Glomerular visceral epithelial cell (primary cell): ENCODE measurements at regions not wholly inside any gene's neighbourhood (a gene's known extent, or its start where the extent isn't known, plus 50 kb on each side); places are given as distances from the start of the nearest gene placed in this dataset.

ENCODE experiments used
- DNase-seq: peaks from one replicate; pipeline ENCODE4 v3.0.0-alpha.2; 2016; ENCODE audit errors: extremely low spot score

DNA sequence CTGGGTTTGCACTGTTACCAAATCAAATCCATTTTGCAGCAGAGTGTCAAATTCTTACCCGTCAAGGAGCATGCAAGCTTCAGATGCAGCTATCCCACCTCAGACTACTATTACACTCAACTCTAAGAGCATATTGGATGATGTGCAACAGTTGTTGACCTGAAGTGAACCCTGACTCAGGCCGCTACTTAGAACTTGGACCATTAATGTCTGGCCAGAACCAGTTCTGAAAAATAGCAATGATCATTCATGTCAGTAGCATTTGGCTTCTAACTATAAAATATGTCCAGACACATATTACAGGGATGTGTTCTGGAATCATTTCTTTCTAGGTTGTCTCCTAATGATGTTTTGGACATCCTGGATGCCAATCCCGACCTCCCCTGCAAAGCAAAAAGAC, 135.5 kb upstream of the PKDCC start:
- DNase-seq = no peak

DNA sequence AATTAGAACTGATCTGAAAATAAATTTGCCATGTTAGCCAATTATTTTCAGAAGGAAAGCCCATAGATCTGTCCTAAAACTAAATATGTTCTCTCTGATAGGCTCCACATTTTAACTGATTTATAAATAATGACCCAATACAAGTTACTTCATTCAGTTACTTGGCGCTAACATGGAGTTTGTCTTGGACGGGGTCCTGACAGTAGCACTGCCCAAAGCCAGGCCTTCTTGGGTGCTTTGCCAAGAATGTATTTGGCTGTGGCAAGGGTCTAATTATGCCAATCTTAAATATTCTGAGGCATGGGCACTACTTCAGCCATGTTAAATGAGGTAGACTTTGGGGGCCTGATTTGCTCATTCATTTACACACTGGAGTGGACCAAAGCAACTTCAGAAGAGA, 135.0 kb upstream of the PKDCC start:
- DNase-seq = no peak

DNA sequence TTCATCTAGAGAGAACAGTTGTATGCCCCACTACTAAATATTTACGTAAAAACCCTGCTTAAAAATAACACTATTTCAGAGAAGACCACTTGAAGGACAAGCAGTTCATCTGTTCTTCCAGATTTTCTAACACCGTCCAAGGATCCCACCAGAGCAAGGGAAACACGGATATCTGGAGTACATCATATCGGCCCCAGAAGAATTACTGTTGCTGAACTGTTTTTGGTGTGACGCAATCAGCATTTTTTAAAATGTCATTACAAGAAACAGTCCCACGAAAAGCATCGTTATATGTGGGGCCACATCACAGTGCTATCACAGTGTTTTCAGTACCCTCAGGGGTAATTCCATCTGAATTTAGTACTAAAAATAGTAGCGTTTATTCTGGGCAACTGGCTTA, 134.5 kb upstream of the PKDCC start:
- no peak for DNase-seq

DNA sequence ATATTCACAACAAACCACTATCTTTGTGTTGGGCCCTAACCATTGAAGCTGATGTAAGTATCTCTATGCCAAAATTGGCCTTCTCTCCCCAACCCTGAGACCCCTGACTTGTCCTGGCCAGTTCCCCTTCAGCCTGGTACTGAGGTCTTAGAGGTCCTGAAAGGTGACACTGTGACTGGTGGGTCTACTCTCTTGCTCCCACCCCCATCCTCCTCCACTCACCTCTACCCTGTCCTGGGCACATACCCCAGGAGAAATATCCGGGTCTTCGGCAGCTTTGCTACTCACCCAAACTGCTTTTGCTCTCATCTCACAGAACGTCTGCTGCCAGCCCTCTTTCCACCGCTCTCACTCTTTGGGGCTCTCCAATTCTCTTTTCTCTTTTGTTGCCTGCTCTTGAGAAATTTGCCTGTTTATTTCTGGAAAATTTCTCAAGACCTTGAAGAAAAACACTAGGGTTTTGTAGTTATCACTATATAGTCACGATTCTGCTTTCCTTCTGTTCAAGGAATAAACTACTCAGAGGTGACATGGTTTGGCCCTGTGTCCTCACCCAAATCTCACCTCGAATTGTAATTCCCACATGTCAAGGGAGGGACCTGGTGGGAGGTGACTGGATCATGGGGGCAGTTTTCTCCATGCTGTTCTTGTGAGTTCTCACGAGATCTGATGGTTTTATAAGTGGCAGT, 133.8 kb upstream of the PKDCC start:
- DNase-seq = no peak

DNA sequence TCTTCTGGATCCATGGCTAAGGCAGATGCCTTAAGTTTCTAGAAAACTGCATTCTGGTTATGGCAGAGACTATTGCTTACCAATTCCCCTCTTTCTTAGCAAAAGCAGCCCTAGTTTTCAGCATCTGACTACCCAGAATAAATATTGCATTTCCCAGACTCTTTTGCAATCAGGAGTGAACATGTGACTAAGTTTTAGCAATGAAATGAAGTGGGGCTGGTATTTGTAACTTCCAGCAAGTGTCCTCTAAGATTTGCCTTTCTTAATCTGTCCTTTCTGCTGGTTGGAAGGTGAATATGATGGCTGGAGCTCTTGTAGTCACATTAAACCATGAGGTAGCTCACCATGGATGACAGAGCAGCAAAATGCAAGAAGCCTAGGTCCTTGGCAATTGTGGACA, 132.9 kb upstream of the PKDCC start:
- DNase-seq = no peak

DNA sequence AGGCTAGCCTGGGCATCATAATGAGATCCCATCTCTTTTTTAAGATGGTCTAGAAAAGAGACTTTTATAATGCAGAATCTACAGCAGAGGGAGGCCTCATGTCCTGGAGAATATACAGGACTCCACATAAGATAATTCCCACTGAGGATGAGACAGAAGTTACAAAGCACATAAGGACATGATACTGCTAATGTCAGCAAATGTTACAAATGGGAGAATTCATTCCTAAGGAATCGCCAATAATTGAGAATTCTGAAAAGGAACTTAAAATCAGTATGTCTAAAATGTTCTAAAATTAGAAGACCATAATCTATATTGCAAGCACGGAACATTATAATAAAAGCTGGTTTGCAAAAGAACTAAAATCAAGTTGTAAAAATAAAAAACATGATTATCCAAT, 131.6 kb upstream of the PKDCC start:
- DNase-seq = no peak

DNA sequence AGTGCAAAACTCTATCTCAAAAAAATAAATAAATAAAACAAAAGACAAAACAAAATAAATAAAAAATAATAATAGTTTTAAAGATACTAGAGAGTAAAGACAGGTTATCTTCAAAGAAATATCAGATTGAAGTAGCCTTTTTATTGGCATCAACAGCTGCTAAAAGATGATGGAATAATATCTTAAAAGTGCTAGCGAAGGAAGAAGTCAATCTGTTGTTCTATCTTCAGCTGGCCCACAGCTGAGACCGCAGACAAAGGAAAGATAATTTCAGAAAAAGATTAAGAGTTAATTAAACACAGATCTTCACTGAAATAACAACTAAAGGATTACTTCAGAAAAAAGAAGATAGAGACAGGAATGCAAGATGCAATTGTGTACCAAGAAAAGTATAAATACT, 130.2 kb upstream of the PKDCC start:
- DNase-seq = no peak

DNA sequence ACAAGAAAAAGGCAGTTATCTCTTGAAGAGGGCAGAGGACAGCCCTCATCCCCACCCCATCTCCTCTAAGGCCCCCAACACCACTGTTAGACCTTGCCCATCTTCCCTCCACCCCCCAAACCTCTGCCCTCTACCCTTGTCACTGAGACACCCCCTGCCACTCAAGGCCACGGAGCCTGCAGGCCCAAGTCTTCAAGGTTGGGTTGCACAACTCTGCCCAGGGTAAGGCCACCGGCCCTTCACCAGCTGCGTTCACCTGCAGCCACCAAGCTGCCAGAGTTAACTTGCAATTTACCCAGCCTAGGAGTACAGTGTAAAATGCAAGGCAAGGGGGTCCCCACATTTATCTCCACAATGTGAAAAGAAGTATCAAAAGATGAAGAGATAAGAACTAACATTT, 128.7 kb upstream of the PKDCC start:
- no peak for DNase-seq

DNA sequence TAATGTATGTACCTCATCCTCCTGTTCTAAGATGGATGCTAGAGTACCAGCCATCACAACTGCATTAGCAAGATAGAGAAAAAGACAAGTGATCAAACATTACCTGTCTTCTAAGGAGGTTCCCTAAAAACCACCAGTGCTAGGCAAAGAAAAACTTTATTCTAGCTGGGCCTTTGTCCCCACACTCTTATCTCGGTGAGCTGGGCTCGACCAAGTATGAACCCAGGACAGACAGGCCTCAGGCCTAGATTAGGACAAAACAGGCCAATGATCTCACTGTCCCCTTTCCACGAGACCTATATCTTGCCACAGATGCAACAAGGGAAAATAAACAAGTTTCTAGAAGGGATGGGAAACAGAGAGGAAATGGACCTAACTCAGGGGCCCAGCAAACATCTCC, 127.6 kb upstream of the PKDCC start:
- no peak for DNase-seq

DNA sequence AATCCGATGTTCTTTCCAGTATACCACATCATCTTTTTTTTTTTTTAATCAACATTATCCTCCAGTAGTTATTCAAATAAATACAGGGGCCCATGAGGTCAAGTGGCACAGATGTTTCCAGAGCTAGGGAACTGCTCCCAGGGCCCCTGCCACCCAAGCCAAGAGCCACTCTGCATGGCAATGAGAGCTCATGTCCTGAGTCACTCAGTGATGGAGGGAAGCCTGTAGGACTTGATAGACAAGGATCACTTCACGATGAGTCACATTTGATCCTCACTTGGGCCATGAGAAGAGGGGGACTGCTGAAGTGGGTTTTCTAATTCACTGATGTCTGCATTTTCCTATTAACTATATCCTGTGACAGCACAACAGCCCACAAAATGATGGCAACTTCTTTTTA, 127.0 kb upstream of the PKDCC start:
- DNase-seq = no peak

DNA sequence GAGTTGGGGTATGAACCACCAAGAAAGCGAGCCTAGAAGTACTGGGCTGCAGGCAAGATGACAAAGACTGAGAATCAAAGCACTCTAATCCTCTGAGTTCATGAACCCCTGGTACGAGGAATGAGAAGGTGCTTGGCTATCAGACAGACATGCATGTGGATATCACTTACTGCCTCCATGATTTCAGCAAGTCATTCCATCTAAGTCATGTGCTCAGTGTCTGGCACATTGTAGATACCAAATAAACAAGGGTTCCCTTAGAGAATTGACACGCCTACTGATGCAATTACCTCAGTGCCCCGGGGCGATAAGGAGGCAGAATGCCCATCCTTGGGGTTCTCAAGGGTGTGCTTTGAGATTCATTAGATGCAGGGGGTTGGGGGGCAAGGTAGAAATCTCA, 125.6 kb upstream of the PKDCC start:
- no peak for DNase-seq

DNA sequence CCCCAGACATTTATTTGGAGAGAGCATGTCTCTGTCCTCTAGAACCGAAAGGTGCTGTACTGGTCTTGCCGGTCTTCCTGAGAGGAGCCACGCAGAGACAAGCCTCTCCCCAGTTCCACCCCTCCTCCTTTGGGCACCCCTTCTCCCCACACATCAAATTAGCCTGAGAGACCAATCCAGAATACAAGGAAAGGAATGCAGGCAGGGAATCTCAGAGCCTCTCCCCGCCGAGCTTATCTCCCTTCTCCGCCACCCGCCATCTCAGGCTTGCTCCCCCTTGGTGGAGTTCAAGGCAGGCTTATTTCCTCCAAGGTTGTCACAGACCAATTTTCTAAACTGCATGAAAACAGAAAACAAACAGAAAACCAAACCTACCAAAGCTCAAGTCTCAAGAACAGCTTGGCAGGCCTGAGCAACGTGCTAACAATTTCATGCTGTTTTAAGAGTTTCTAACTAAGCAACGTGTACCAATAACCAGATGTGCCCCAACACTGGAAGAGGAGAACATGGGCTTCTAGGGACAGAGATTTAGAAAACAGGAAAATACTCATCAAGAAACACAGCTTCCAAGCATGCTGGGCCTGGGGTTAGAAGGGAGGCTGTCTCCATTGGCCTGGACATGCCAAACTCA, 124.5 kb upstream of the PKDCC start:
- no peak for DNase-seq

DNA sequence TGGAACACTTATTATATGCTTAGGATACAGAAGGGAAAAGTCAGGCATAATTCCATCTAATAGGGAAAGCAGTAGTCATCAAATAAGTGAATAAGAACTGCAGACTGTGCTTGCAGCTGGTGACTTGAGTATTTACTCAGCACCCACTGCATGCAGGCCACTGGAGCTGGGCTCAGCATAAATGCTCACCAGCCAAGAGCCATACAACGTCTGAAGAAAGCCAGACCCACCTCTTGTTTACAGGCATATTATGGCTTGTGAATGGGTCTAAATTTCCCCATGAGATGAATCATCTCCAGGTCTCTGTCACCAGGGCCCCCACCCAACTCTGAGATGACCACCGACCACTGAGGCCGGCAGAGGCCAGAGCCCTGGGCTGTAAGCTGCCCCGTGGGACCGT, 123.8 kb upstream of the PKDCC start:
- DNase-seq = no peak

DNA sequence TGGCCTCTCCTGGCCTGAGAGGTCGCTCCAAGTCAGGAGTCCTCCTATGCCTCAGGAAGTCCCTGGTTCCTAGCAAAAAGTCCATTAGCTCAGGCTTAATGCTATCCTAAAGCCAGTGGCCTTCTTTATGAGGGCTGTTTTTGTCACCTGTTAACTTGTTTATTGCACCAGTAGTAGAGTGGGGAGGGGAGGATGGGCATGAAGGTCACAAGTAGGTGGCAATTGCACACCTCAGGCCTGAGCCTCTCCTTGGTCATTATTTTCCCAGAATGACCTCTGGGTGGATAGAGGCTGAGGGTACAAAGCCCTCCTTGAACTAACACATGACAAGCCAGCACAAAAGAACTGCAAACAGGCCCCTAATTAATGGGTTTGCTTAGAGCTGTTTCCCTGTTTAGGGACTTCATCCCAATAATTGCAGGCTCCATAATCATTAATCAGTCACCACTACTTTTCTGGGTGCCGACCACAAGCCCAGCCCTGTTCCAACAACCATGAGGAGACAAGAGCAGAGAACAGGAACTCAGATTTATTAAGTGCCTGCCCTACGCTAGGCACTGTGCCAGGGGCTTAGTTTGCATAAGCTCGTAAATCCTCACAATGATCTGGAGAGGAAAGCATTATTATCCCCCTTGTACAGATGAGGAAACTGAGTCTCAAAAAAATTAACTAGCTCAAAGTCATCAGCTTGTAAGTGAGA, 123.0 kb upstream of the PKDCC start:
- DNase-seq = no peak

DNA sequence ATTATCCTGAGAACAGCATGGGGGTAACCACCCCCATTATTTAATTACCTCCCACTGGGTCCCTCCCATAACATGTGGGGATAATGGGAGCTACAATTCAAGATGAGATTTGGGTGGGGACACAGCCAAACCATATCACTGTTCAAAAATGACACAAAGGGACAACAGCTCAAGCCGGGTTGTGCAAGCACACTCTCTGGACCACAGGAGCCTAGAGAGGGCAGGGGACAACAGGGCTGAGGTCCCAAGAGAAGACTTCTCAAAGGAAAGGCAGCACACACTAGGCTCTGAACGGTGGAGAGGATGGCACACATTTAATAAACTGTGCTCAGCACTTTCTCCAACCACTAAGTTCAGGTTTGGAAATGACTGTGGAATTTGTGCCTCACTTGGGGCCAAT, 122.1 kb upstream of the PKDCC start:
- DNase-seq = no peak

DNA sequence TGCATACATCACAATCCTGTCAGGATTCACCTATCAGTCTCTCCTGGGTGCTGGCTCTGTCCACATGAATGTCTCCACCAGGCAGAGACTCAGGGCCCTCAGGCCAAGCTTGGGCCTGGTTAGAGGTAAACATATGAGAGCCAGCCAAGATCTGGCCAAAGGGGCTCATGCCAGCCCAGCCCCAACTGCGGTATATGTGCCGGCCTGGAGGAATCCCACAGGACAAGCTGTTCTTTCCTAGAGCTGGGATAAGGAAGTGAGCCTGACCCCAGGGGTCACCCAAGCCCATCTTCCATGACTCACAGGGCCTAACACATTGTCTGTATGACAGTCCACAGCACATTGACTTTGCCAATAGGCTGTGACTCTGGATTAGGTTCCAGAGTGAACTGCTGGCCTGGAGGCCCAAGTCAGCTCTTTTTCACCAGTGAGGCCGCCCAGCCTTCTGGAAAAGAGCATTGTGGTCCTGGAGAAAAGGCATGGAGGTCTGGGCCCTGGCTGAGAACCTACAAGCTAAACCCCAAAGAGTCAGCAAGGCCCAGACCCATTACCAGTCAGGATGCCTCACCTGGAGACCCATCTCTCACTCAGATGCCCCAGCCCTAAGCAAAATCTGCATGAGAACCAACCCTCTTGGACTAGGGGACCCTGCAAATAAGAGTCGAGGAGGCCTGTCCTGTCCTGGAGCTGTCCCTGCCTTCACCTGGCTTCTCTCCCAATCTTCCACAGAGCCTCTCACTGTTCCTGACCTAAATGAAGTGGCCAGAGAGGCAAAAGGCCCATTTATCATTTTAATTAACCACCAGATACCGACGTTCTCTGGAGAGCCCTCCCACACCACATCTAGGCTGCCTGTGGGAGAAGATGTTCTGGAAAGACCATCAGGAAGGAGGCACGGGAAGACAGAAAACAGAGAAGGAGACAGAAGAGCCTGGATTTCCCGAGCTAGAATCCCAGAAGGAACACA, 120.9 kb upstream of the PKDCC start:
- no peak for DNase-seq

DNA sequence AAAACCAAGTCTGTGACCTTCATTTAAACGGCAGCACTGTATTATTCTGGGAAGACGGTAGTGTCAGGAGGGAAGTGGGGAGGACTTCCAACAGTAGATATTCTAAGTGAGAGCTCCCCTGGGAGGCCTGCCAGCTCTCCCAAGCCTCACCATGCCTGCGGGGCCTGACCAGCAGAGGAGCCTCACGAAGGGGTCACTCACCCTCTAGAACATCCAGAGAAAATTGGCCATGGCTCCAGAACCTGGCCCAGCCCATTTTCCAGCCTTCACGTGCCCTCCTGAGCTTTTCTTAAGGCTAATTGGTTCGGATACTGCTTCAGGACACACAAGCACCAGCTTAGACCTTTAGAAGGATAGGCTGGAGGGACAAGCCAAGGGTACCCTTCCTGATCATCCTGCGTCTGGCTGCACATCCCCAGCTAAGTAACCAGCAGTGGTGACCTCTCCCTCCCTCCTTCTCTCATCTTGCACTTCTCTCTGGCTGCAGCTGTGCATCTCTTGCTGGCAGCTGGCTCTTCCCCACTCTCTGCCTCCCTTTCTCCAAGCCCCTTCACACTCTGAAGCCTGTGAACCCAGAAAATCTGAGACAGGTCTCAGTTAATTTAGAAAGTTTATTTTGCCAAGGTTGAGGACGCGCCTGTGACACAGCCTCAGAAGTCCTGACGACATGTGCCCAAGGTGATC, 120.1 kb upstream of the PKDCC start:
- no peak for DNase-seq

DNA sequence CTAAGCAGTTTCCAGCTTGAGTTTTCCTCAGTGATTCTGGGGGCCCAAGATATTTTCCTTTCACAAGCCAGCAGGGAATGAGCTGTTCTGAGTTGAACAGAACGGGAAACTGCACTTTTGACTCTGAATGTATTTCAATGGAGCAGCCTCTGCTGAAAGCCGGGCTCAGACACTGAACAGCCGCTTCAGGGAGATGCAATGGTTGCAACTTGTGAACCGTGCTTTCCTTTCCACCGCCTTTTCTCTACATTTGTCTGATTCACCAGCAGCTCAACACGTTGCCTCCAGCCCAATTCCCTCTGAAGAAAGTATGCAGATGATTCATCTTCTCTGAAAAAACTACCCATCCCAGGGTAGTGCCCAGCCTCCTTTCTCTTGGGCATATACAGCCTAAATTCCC, 119.3 kb upstream of the PKDCC start:
- peak; percentile 57 for DNase-seq

DNA sequence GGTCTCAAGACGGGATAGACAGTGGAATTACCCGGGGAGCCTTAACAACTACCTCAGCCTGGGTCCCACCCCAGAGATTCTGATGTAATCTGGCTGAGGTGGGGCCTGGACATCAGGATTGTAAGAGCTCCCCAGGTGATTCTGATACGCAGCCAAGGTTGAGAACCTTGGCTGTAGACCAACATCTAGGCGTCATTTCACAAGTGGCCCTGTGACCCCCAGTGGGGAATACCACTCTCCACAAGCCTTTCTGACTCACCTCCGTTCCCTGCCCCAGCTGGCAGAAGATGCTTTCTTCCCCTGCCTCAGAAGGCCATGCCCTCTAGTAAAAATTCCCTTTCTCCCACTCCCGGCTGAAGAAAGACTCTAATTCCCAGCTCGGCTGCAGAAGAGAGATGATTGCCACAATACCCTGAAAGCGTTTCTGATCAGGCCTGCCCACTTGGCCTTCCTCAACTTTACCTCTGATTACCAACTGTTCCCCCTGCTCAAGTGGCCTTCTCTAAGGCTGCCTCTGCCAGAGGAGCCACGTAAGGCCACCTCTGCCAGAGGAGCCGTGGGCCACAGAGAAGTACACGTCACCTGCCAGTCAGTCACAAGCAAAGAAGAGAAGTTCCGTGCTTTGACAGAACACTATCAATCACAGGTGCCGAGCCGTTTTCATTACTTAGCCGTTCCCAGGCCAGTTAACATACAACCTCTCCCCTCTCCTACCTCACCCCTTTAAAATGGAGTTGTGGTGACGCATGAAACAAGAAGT, 116.8 kb upstream of the PKDCC start:
- DNase-seq = peak; percentile 53

DNA sequence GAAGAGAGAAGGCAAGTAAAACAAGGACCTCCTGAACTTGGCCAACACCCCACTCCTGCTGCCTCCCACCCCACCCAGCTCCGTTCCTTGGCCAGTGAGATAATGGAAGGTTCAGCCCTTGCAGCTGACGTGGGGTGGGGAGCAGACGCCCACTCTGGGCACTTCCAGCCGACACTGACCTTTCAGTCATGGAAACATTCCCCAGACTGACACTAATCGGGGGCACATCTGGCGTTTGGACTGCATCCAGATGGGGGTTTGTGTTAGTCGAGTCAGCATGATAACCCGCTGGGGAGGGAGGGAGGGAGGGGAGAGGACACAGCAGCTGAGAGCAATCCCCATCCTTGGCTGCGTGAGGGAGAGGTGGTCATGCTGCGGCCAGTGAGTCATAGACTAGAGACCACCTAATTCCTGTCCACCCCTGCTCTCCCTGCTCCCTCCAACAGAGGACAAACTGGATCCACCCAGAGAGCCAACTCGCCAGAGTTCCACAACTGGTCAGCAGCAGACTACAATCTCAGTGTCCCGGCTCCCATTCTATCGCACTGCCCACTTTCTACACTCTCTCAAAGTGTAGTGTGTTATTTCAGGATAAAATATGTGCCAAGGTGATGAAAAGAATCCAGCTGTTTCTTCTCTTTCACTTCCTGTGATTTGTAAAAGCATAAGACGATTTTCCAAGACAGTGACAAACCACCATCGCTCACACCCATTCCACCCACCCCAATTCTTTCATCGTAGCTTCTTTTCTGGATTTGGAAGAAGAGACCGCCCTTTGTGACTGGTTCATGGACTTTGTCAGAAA, 115.4 kb upstream of the PKDCC start:
- no peak for DNase-seq
